H1 (cell line): ENCODE measurements at regions not wholly inside any gene's neighbourhood (a gene's known extent, or its start where the extent isn't known, plus 50 kb on each side); places are given as distances from the start of the nearest gene placed in this dataset.

ENCODE experiments used
- BRCA1 ChIP-seq: IDR thresholded peaks from 2 replicates; pipeline ENCODE4 v1.6.1; 2012; ENCODE audit warnings: low read depth, low read length, improper control_type of control experiment
- CHD7 ChIP-seq: fragments of 300-600 bp; sonication (generic); IDR thresholded peaks from 2 replicates; pipeline ENCODE4 v1.7.1; 2012; ENCODE audit warnings: low read length, moderate library complexity, mild to moderate bottlenecking, inconsistent platforms; ENCODE audit not compliant: insufficient replicate concordance
- SIRT6 ChIP-seq: IDR thresholded peaks from one replicate; pipeline ENCODE4 v1.7.1; 2012; ENCODE audit warnings: low read length, inconsistent platforms
- SRF ChIP-seq: IDR thresholded peaks from 2 replicates; pipeline ENCODE4 v1.6.1; 2011; ENCODE audit warnings: mild to moderate bottlenecking, low read depth, low read length, moderate library complexity
- TAF1 ChIP-seq: IDR thresholded peaks from 2 replicates; pipeline ENCODE4 v1.6.1; 2011; ENCODE audit warnings: mild to moderate bottlenecking, low read depth, low read length

GRCh38 chr12:92619730-92620684 lies 82.8 kb upstream of the PLEKHG7 start (continued):
- TF ChIP-seq SRF (no peak), SIRT6 (no peak), TAF1 (no peak), BRCA1 (no peak), CHD7 (no peak)
